ENCODE measurements at regions not wholly inside any gene's neighbourhood (a gene's known extent, or its start where the extent isn't known, plus 50 kb on each side); places are given as distances from the start of the nearest gene placed in this dataset.

DNA sequence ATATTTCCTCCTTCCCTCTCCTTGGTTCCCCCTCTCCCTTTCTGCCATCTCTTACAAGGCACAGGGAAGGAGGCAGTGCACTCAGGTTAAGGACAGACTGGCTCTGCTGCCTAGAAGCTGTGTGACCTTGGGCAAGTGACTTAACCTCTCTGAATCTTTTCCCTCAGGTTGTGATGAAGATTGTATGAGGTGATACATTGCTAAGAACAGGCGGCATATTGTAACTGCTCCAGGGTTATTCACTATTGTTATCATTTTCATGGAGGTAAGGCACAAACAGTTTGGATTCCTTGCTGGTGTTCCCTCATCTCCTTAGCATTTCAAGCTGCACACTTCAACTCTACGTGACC lies 126.6 kb upstream of the CXCR4 start:
- DNase-seq (ENCODE audit: low read depth): no peak
- in situ Hi-C loops (cut with HindIII; ENCODE audit: low sequenced_read_pairs): no loop called here
- TF ChIP-seq CTCF (IDR thresholded peaks at IDR 0.05; ENCODE audit: low read depth, low read length, missing control alignments): no peak
- no peak overlapping the region for H3K4me3 ChIP-seq (ENCODE audit: low read depth, low read length)

DNA sequence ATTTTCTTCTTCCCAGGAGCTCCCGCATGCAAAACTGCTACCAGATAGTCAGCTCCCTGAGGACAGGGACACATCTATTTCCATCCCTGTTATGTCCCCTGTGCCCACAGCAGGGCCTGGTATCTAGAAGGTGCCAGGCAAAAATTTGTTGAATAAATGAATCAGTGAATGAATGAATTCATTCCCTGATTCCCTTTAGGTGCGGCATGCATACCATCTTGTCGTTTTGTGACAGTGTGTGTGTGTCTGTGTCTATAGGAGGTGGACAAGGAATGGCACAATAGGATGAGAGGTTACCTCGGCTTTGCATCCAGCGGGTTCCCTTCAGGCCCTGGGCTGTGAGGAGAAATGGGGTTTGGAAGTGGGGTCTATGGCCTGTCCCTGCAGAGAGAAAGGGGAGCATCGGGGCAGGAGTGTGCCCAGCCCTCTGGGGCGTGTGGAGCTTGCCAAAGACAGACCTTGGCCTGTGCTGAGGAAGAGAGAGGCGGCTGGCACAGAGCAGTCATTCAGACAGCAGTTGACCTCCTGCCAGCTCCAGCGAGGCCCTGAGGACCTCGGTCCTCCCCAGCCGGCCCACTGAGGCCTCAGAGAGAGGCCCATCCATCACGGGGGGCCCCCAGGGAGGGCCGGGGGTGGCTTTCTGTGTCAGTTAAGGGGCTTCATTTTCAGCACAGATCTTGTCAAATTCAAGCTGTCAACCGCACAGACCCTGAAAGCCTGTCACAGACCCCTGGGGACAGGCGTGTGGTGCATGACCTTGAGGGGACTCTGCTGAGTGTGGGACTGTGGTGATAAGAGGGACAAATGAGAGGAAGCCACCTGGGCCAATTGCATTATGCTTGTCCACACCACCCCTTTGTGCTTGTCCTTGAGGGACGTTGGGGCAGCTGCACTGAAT lies 125.9 kb upstream of the CXCR4 start:
- TF ChIP-seq CTCF (IDR thresholded peaks at IDR 0.05; ENCODE audit: low read depth, low read length, missing control alignments): no peak
- in situ Hi-C loops (cut with HindIII; ENCODE audit: low sequenced_read_pairs): no loop called here
- DNase-seq (ENCODE audit: low read depth): no peak
- no peak overlapping the region for H3K4me3 ChIP-seq (ENCODE audit: low read depth, low read length)

DNA sequence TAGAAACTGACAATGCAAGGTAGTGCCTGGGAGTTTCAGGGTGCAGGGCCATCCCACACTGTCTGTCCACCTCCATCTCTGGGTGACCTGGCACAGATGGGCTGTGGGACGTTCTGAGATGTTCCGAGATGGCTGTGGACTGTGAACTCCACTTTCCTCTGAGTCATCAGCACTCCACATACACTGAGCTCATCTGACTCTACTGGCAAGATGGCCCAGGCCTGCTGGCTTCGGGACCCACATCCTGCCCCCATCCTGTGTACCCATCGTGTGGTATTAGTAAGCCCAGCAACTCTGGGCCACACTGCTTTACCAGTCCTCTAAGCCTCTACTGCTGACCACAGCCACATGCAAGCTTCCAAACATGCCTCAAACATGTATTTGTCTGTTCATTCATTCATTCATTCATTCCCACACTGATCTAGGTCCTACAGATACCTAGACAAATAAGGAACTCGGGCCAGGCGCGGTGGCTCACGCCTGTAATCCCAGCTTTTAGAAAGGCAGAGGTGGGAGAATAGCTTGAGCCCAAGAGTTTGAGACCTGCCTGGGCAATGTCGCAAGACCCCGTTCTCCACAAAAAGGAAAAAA lies 124.8 kb upstream of the CXCR4 start:
- DNase-seq (ENCODE audit: low read depth): no peak
- in situ Hi-C loops (cut with HindIII; ENCODE audit: low sequenced_read_pairs): no loop called here
- H3K4me3 ChIP-seq (ENCODE audit: low read depth, low read length): no peak overlapping the region
- no peak for TF ChIP-seq CTCF (IDR thresholded peaks at IDR 0.05; ENCODE audit: low read depth, low read length, missing control alignments)

DNA sequence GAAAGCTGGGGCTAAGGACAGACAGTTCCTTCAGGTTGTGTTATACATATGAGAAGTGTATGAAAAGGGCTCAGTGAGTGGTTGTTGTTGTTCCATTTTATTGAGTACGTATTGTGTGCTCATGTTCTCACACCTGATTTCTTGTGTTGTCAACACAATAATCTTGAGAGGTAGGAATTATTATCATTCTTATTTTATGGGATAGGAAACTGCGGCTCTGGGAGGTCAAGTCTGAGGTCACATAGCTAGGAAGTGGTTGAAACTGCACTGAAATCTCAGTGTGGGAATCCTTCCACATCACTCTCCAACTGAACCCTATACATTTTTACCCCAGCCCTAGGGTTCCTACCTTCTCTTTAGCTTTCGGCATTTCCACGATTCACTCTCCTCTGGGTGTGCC lies 124.2 kb upstream of the CXCR4 start:
- in situ Hi-C loops (cut with HindIII; ENCODE audit: low sequenced_read_pairs): no loop called here
- no peak for DNase-seq (ENCODE audit: low read depth)
- no peak overlapping the region for H3K4me3 ChIP-seq (ENCODE audit: low read depth, low read length)
- TF ChIP-seq CTCF (IDR thresholded peaks at IDR 0.05; ENCODE audit: low read depth, low read length, missing control alignments): no peak

DNA sequence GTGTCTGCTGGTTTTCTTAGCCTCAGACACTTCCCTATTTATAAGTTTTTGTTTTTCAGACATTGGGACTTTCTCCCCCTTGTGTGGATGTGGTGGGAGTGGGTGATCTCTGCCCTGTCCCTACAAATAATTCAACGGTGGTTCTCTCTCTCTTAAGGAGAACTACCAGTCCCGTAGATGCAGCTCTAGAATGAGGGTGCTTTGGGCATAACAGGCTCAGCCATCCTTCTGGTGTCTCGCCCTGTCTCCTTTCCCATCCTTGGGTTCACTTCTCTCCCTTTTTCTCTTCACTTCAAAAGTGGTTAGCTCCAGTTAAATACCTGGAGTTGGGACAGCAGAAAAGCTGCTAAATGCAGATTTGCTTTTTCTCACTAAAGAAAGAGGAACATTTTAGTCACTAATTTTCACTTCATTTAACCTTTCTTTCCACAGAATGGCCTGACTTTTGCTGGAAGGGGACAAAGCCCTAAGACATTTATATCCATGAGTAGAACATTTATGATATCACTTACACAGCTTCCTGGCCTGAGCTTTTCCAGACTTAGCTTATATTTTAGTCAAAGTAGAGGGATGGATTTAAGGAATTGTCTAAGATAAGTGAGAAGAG lies 121.2 kb upstream of the CXCR4 start:
- no peak for DNase-seq (ENCODE audit: low read depth)
- in situ Hi-C loops (cut with HindIII; ENCODE audit: low sequenced_read_pairs): no loop called here
- no peak overlapping the region for H3K4me3 ChIP-seq (ENCODE audit: low read depth, low read length)
- no peak for TF ChIP-seq CTCF (IDR thresholded peaks at IDR 0.05; ENCODE audit: low read depth, low read length, missing control alignments)

GRCh38 chr2:136238286-136239078 lies 120.5 kb upstream of the CXCR4 start:
- no peak for DNase-seq (ENCODE audit: low read depth)
- no peak overlapping the region for H3K4me3 ChIP-seq (ENCODE audit: low read depth, low read length)
- in situ Hi-C loops (cut with HindIII; ENCODE audit: low sequenced_read_pairs): no loop called here
- no peak for TF ChIP-seq CTCF (IDR thresholded peaks at IDR 0.05; ENCODE audit: low read depth, low read length, missing control alignments)

Measured in astrocyte of the cerebellum (primary cell).